ENCODE measurements at regions not wholly inside any gene's neighbourhood (a gene's known extent, or its start where the extent isn't known, plus 50 kb on each side); places are given as distances from the start of the nearest gene placed in this dataset.

GRCh38 chr12:89863493-89863938, 154.9 kb upstream of the ATP2B1 start:
- TF ChIP-seq, protein P1, sequence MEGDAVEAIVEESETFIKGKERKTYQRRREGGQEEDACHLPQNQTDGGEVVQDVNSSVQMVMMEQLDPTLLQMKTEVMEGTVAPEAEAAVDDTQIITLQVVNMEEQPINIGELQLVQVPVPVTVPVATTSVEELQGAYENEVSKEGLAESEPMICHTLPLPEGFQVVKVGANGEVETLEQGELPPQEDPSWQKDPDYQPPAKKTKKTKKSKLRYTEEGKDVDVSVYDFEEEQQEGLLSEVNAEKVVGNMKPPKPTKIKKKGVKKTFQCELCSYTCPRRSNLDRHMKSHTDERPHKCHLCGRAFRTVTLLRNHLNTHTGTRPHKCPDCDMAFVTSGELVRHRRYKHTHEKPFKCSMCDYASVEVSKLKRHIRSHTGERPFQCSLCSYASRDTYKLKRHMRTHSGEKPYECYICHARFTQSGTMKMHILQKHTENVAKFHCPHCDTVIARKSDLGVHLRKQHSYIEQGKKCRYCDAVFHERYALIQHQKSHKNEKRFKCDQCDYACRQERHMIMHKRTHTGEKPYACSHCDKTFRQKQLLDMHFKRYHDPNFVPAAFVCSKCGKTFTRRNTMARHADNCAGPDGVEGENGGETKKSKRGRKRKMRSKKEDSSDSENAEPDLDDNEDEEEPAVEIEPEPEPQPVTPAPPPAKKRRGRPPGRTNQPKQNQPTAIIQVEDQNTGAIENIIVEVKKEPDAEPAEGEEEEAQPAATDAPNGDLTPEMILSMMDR (IDR thresholded peaks at IDR 0.05; ENCODE audit: low read depth, low read length, poor library complexity, severe bottlenecking), result no peak
- no peak for TF ChIP-seq EZH2phosphoT487 (IDR thresholded peaks at IDR 0.05; ENCODE audit: borderline replicate concordance, low read length)
